GM23338 (cell line): ENCODE measurements at regions not wholly inside any gene's neighbourhood (a gene's known extent, or its start where the extent isn't known, plus 50 kb on each side); places are given as distances from the start of the nearest gene placed in this dataset.

Experiments used
- CREB1 ChIP-seq: fragments of 250-450 bp; sonication (Bioruptor Pico); IDR thresholded peaks from 2 replicates; pipeline ENCODE4 v1.5.0; 2020; ENCODE audit warnings: low read depth, mild to moderate bottlenecking, moderate library complexity
- CTCF ChIP-seq, 2 experiments: fragments of 200-600 bp in 1 of 2; sonication (generic) in 1 of 2; conservative IDR thresholded peaks; 2 replicates each; pipeline versions ENCODE4 v1.5.1 to v1.6.1; 2016 to 2017; ENCODE audit warnings: antibody characterized with exemption in 2 of 2, low read depth in 2 of 2, mild to moderate bottlenecking in 2 of 2, moderate library complexity in 1 of 2
- ETS1 ChIP-seq: IDR thresholded peaks from 2 replicates; pipeline ENCODE4 v1.6.1; 2016; ENCODE audit warnings: antibody characterized with exemption
- EZH2 ChIP-seq: fragments of 200-600 bp; sonication (generic); IDR thresholded peaks from one replicate; pipeline ENCODE4 v1.8.0; 2017; ENCODE audit warnings: antibody characterized with exemption, mild to moderate bottlenecking, low read depth; ENCODE audit not compliant: unreplicated experiment
- EZH2phosphoT487 ChIP-seq: fragments of 200-600 bp; sonication (generic); IDR thresholded peaks from one replicate; pipeline ENCODE4 v1.8.1; 2018; ENCODE audit warnings: antibody characterized with exemption; ENCODE audit not compliant: unreplicated experiment
- JUNB ChIP-seq: IDR thresholded peaks from one replicate; pipeline ENCODE4 v1.6.1; 2016; ENCODE audit warnings: antibody characterized with exemption; ENCODE audit not compliant: unreplicated experiment
- NANOG ChIP-seq: IDR thresholded peaks from 2 replicates; pipeline ENCODE4 v1.6.1; 2016; ENCODE audit warnings: antibody characterized with exemption, borderline replicate concordance
- POLR2AphosphoS5 ChIP-seq: IDR thresholded peaks from 2 replicates; pipeline ENCODE4 v1.6.1; 2016; ENCODE audit warnings: antibody characterized with exemption, low read depth
- REST ChIP-seq: IDR thresholded peaks from one replicate; pipeline ENCODE4 v1.6.1; 2018; ENCODE audit warnings: antibody characterized with exemption; ENCODE audit not compliant: unreplicated experiment
- ZNF114 ChIP-seq: fragments of 250-450 bp; sonication (Bioruptor Pico); IDR thresholded peaks from 2 replicates; pipeline ENCODE4 v1.5.0; 2020; ENCODE audit warnings: mild to moderate bottlenecking, moderate library complexity
- ZNF462 ChIP-seq: fragments of 250-450 bp; sonication (Bioruptor Pico); IDR thresholded peaks from 2 replicates; pipeline ENCODE4 v1.5.0; 2020; ENCODE audit warnings: mild to moderate bottlenecking, moderate library complexity

- TF ChIP-seq CREB1 (CRISPR knock-in tag): no peak
- TF ChIP-seq EZH2: no peak
- TF ChIP-seq POLR2AphosphoS5: no peak
- TF ChIP-seq CTCF (conservative IDR thresholded peaks at IDR 0.05; ENCODE audit: low read depth in 2 of 2): no peak
- no peak for TF ChIP-seq EZH2phosphoT487
- no peak for TF ChIP-seq REST
- TF ChIP-seq ZNF462 (CRISPR knock-in tag): no peak
- TF ChIP-seq NANOG: no peak
- TF ChIP-seq ZNF114 (CRISPR knock-in tag): no peak
- TF ChIP-seq JUNB: no peak
- TF ChIP-seq ETS1: no peak
Observed at GRCh38 chr1:88371436-88372023, 312.5 kb upstream of the PKN2 start.
